AG10803 (cell line): ENCODE measurements at regions not wholly inside any gene's neighbourhood (a gene's known extent, or its start where the extent isn't known, plus 50 kb on each side); places are given as distances from the start of the nearest gene placed in this dataset.
"Not testable (repeated sequence)": the region's sequence is repeated elsewhere in the genome, so short reads cannot be mapped to it uniquely, and the experiment has no call there.

Source experiments
- DNase-seq: peaks from one replicate; pipeline ENCODE4 v3.0.0; 2010; ENCODE audit warnings: low read depth
- H3K4me3 ChIP-seq: 2 replicates; pipeline ENCODE4 v1.5.1; 2011; ENCODE audit warnings: mild to moderate bottlenecking, low read length, control low read depth
- CTCF ChIP-seq: conservative IDR thresholded peaks from 2 replicates; pipeline ENCODE4 v1.5.1; 2011; ENCODE audit warnings: mild to moderate bottlenecking, low read length, control low read depth, inconsistent platforms

- H3K4me3 ChIP-seq: no peak overlapping the region
- peak; percentile 89 for DNase-seq
- TF ChIP-seq CTCF: no peak
Measured at GRCh38 chr5:33195431-33196165, 245.2 kb upstream of the TARS1 start.

GRCh38 chr5:33198836-33199235 lies 241.9 kb upstream of the TARS1 start:
- H3K4me3 ChIP-seq: no peak overlapping the region
- no peak for TF ChIP-seq CTCF
- no peak for DNase-seq

GRCh38 chr5:33203931-33204330 lies 236.8 kb upstream of the TARS1 start:
- TF ChIP-seq CTCF: no peak
- no peak for DNase-seq
- no peak overlapping the region for H3K4me3 ChIP-seq

GRCh38 chr5:33205079-33205478 lies 235.7 kb upstream of the TARS1 start:
- H3K4me3 ChIP-seq: no peak overlapping the region
- no peak for TF ChIP-seq CTCF
- DNase-seq: no peak

GRCh38 chr5:33205727-33206410 lies 234.9 kb upstream of the TARS1 start:
- DNase-seq: peak; percentile 14

GRCh38 chr5:33206962-33207506 lies 233.7 kb upstream of the TARS1 start:
- TF ChIP-seq CTCF: no peak
- no peak overlapping the region for H3K4me3 ChIP-seq
- DNase-seq: no peak

More at GRCh38 chr5:33205727-33206410, 234.9 kb upstream of the TARS1 start:
- TF ChIP-seq CTCF: no peak
- no peak overlapping the region for H3K4me3 ChIP-seq

GRCh38 chr5:33209252-33209651 lies 231.5 kb upstream of the TARS1 start:
- no peak overlapping the region for H3K4me3 ChIP-seq
- TF ChIP-seq CTCF: no peak

GRCh38 chr5:33210221-33210620 lies 230.5 kb upstream of the TARS1 start:
- H3K4me3 ChIP-seq, DNase-seq: not testable (repeated sequence)

More at GRCh38 chr5:33209252-33209651, 231.5 kb upstream of the TARS1 start:
- no peak for DNase-seq
